ENCODE measurements at regions not wholly inside any gene's neighbourhood (a gene's known extent, or its start where the extent isn't known, plus 50 kb on each side); places are given as distances from the start of the nearest gene placed in this dataset.

- DNase-seq: no peak
Observed at GRCh38 chr22:47298017-47298785, 535.8 kb downstream of the TBC1D22A start.

- DNase-seq: no peak
Observed at GRCh38 chr22:47297261-47298016, 535.0 kb downstream of the TBC1D22A start.

GRCh38 chr22:47296405-47297260 is 534.2 kb downstream of the TBC1D22A start:
- no peak for DNase-seq

GRCh38 chr22:47295982-47296381 is 533.5 kb downstream of the TBC1D22A start:
- DNase-seq: no peak

- DNase-seq: no peak
Observed at GRCh38 chr22:47295226-47295901, 532.9 kb downstream of the TBC1D22A start.

GRCh38 chr22:47294576-47294975 is 532.1 kb downstream of the TBC1D22A start:
- no peak for DNase-seq

GRCh38 chr22:47294222-47294532 is 531.7 kb downstream of the TBC1D22A start:
- DNase-seq: no peak

GRCh38 chr22:47293368-47294221 is 531.1 kb downstream of the TBC1D22A start:
- DNase-seq: no peak

GRCh38 chr22:47292546-47293320 is 530.3 kb downstream of the TBC1D22A start:
- DNase-seq: no peak

- no peak for DNase-seq
Observed at GRCh38 chr22:47291565-47292495, 529.4 kb downstream of the TBC1D22A start.

GRCh38 chr22:47290706-47291430 is 528.4 kb downstream of the TBC1D22A start:
- no peak for DNase-seq

GRCh38 chr22:47289336-47289985 is 527.0 kb downstream of the TBC1D22A start:
- DNase-seq: no peak

- no peak for DNase-seq
Observed at GRCh38 chr22:47288680-47289079, 526.2 kb downstream of the TBC1D22A start.

- DNase-seq: no peak
Observed at GRCh38 chr22:47287516-47287915, 525.1 kb downstream of the TBC1D22A start.

- DNase-seq: no peak
Observed at GRCh38 chr22:47286590-47286989, 524.1 kb downstream of the TBC1D22A start.

GRCh38 chr22:47285981-47286380 is 523.5 kb downstream of the TBC1D22A start:
- no peak for DNase-seq

GRCh38 chr22:47284822-47285221 is 522.4 kb downstream of the TBC1D22A start:
- DNase-seq: no peak

GRCh38 chr22:47284360-47284759 is 521.9 kb downstream of the TBC1D22A start:
- no peak for DNase-seq

All from NCI-H187 (cell line).